ENCODE measurements at regions not wholly inside any gene's neighbourhood (a gene's known extent, or its start where the extent isn't known, plus 50 kb on each side); places are given as distances from the start of the nearest gene placed in this dataset.

DNA sequence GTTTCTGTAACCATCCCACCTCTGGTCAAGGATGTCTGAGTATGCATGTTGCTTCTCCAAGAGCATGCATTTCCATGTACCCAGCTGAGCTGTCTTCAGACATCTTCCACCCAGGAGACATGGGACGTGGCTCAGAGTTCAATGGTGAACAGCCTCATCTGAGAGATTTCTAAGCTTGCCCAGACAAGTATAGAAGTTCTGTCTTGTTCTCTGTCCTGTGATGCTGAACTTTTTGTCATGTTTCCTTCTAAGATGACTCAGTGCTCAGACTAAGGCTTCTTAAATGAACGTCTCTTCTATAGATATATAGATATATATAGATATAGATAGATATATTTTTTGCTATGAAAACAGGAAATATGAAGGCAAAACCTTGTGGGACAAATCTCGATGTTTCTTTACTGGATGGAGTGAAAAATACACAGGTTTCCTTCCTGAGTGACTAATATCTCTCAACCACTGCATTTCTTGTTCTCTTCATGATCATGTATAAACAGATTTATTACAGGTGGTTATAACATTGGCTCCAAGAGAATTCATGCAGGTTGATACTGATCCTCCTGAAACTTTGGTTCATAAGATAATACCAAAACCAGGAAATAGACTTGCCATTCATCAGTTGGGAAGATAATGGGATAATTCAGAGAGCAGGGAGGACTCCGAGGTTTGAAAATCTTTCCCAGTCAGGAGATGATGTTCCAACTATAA lies 168.2 kb downstream of the ZNF518B start:
- no peak for ATAC-seq
- intact Hi-C loops (cut with DNase I): no loop called here
- DNase-seq (ENCODE audit: missing footprints): no peak

DNA sequence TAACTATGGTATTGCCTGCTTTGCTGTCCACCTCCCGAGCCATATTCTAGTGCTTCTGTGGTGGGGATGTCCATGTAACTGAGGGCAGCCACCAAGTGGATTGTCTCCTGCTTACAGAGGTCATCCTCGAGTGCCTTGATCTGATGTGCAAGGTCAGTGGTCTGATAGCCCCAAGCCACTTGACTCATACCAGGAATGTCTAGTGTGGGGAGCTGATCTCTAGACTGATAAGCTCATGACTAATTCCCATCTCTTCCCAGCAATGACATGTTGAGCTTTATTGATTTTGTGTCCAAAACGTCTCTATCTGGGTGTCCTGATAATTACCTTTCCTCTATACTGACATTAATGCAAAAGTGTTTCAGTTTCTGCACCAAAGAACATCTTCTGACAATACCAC lies 168.4 kb upstream of the WDR1 start:
- DNase-seq (ENCODE audit: missing footprints) (no peak), ATAC-seq (no peak)
- intact Hi-C loops (cut with DNase I): no loop called here

DNA sequence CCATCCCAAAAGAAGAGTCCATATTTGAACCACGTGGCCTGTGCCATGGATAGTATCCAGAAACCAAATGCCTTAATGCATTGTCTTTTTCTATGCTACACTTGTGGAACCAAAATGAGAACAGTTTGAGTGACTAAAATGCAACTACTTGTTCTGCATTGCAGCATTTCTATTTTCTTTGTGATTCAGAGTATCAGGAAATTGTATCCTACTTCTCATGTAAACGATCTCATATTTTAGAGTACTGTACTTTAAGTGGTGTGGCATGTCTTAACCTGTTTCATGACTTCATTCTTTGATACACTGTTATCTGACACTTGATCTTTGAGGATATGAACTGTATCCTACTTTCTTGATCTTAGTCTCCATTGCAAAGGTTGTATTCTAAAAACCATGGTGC lies 167.2 kb upstream of the WDR1 start:
- DNase-seq (ENCODE audit: missing footprints) (no peak), ATAC-seq (no peak)
- intact Hi-C loops (cut with DNase I): no loop called here

DNA sequence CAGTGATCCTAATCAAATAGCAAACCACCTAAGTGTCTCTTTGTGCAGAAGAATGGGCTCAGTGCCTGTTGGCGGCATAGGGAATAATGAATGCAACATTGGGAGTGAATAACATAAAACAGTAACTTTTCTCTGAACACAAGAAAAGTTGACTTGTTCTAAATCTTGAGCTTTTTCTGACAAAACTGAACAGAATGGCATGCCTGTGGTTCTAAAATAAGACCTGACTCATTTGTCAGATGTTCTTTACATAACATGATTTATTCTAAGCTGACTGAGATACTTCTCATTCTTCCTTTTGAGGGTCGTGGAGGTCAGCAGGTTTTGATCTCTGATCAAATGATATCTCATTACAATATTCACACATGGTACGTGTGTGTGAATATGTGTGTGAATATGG lies 165.4 kb upstream of the WDR1 start:
- no peak for ATAC-seq
- intact Hi-C loops (cut with DNase I): no loop called here
- no peak for DNase-seq (ENCODE audit: missing footprints)

DNA sequence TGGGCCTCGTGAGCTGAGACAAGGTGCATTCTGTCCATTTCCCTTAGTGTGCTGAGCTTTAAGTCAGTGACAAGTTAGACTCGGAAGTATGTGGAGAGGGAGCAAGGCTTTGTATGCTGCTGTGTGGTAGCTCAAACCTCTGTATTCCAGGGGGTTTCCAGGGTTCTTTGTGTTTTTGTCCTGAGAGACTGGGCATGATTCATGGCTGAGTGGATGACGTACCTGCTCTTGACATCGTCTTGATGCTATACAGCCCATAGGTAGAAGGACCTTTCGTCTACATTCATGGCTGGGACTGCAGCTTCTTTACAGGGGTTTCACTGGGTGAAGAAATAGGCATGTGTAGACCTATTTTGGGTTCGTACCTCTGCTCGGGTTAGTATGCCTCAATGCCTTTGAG lies 162.7 kb upstream of the WDR1 start:
- ATAC-seq (no peak), DNase-seq (ENCODE audit: missing footprints) (no peak)
- intact Hi-C loops (cut with DNase I): no loop called here

DNA sequence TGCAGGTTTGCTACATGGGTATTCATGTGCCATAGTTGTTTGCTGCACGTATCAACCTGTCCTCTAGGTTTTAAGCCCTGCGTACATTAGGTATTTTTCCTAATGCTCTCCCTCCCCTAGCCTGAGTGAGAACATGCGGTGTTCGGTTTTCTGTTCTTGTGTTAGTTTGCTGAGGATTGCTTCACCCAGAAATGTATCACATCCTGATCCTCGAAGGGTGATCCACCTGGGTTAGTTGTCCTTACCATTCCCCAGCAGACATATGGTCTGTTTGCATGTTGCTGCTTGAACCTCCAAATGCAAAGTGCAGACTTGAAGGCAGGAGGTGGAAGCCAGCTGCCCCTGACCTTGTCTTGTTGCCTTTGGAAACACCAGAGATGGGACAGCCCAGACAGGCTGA lies 161.5 kb upstream of the WDR1 start:
- intact Hi-C loops (cut with DNase I): no loop called here
- ATAC-seq (no peak), DNase-seq (ENCODE audit: missing footprints) (no peak)

DNA sequence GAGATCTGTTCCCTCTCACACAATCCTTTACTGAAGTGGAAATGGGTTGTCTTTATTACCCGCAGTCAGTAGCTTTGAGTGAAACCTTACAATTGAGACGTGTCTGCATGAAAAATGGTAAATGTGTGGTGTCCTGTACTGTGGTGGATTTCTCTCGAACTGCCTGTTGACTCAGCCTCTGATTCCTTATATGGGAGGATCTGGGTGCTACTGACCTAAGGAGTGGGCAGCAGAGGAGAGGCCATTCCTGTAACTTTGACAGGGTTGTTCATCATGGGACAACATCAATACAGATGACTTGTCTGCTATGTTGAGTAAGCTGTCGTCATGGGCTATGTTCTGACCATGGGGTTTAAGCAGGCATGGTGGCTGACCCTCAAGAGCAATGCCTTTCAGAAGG lies 159.6 kb upstream of the WDR1 start:
- ATAC-seq (no peak), DNase-seq (ENCODE audit: missing footprints) (no peak)
- intact Hi-C loops (cut with DNase I): no loop called here

DNA sequence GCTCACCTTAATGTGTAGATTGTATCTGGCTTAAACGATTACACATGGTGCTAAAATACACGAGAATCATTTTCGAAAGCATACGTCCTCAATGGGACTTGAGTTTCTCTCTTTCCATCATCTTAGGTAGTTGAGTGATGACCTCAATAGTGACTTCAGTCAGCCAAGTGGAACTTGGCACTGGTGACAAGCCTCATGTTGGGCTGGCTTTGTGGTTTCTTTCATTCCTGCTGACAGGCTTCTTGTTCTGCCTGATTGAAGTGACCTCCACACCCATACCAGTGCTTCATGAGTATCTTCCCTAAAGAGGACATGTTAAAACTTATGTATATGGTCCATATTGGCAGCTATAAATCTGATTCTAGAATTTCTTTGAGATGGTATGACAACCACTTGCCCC lies 159.1 kb upstream of the WDR1 start:
- intact Hi-C loops (cut with DNase I): no loop called here
- ATAC-seq (peak; percentile 40), DNase-seq (ENCODE audit: missing footprints) (no peak)

DNA sequence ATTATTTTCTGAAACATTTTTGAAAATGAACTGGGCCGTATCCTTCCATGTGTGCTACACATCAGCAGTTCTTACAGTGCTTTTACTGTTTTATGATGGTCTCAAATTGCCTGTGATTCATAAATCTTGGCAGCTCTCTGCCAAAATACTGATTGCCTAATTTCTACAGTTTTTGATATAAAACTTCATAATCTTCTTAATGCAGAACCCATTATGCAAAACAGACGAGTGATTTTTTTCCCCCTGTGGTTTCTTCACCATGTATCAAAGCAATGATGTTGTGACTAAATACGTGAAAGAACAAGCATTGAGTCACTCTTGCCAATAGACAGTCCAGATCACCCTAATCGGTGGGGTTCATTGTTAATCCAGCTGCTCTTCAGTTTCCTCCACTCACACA lies 156.4 kb upstream of the WDR1 start:
- no peak for ATAC-seq
- intact Hi-C loops (cut with DNase I): no loop called here

DNA sequence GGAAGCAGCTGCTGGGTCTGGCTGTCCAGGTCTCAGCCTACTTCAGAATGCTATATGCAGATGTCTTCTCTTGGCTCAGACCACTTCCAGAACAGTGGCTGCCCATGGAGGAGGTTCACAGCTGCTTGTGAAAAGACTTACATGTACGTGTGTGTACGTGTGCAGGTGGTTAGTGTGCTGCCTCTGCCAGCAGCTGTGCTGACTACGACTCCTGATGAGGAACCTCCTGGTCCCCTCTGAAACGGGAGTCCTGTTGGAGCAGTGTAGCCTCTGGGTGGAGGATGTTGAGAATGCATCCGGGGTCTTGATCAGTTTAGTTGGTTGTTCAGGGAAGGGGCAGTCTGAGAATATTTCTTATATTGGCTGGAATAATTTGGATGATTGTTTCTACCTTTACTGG lies 155.9 kb upstream of the WDR1 start:
- DNase-seq (ENCODE audit: missing footprints) (peak; percentile 64), ATAC-seq (no peak)
- intact Hi-C loops (cut with DNase I): no loop called here

More for the DNA sequence above, 156.4 kb upstream of the WDR1 start:
- no peak for DNase-seq (ENCODE audit: missing footprints)

DNA sequence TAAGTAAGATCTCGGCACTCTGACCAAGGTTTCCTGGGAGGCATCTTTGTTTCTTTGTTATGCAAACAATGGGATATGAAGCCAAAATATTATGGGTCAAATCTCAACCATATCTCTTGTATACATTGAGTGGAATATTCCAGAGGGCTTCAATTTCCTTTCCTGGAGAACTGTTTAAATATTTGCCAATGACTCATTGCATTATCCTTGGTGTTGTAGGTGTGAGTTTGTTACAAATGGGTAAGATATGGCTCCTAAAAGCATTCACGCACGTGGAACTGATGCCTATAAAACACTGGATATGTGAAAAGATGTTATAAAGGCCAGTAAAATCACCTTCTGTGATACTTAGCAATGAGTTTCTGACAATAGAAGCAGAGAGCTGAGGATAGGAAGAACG lies 150.5 kb upstream of the WDR1 start:
- no peak for DNase-seq (ENCODE audit: missing footprints)
- intact Hi-C loops (cut with DNase I): no loop called here
- ATAC-seq: no peak

DNA sequence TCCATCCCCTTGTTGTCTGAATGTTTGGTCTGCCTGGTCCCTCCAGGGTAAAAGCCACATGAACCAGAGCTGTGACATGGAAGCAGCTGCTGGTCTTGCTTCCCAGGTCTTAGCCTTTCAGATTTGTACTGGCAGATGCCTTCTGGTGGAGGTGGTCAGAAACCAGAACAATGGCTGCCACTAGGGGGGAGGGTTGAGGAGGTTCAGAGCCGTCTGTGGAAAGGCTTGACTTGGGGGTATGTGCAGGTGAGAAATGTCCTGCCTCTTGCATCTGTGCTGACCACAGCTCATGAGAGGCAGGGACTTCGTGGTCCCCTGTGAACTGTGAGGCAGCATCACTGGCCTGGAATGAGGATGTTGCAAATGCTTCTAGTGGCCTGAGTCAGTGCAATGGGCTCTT lies 144.2 kb upstream of the WDR1 start:
- no peak for ATAC-seq
- intact Hi-C loops (cut with DNase I): no loop called here
- DNase-seq (ENCODE audit: missing footprints): no peak

DNA sequence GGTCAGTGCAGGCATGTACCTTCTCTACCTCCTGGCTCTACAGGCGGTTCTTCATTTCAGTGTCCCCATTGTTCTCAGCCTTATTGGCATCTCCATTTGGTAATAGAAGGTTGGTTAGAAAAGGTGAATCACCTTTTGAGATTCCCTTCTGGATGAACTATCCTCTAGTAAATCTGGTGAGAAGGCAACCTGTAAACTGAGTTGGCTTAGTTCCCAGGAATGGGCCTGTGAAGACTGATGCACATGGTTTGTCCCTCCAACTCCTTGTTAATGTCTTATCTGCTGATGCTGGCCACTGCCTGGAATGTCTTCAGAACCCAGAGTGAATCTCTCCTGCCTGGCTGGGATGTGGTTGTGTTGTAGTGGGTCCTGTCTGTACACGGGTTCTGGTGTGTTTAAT lies 143.4 kb upstream of the WDR1 start:
- intact Hi-C loops (cut with DNase I): no loop called here
- DNase-seq (ENCODE audit: missing footprints): no peak
- ATAC-seq: no peak

DNA sequence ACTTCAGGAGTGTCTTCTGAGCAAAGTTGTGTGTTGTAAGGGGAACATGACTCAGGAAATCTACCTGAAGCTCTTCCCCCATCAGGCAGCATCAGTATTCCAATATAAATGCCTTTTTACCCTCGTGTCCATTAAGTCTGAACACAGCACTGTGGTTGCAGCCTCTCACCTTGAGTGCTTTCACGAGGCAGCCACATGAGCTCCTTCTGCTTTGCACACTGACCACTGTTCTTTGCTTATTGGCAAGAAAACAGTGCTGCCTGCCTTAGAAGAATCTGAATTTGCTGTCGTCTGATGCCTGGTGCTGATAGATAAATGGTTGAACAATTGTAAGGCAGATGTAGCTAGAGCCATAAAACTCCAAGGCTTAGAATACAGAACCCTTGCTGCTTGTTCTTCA lies 139.6 kb upstream of the WDR1 start:
- no peak for ATAC-seq
- DNase-seq (ENCODE audit: missing footprints): no peak

DNA sequence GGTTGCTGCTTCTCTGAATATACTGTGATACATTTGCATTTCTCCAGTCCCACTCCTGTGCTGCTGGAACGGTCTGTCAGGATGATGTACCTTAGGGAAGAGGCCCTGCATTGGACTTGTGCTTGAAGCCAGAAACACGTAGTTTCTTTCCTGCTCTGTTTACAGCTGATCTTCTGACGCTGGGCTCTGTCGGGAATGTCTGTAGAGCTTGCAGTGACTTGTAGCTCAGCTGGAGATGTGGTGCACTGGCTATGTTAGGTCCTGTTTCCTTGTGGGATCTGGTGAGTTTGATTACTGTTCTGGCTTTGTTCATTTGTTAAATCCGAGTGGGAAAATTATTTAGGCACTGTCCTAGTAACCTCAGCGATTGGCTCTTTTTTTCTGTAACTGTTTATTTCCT lies 137.2 kb upstream of the WDR1 start:
- ATAC-seq: no peak
- DNase-seq (ENCODE audit: missing footprints): no peak
- intact Hi-C loops (cut with DNase I): no loop called here

More for the DNA sequence above, 139.6 kb upstream of the WDR1 start:
- intact Hi-C loops (cut with DNase I): no loop called here

DNA sequence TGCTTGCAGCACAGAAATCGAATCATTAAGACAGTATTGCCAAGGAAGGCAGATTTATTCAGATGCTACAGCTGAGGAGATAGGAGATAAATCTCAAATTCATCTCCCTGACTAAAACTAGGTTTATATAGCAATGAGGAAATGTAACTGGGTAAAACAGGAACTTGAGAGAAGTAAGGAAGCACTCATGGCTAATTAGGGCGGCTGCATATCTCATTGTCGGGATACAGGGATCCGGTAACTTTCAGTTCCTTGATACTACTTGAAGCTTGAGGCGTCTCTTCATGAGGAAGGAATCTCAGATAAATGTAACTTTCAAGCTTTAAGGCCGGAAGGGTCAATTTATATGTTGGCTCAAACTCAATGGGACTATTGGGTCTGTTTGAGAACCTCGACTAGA lies 129.2 kb upstream of the WDR1 start:
- no peak for ATAC-seq
- DNase-seq (ENCODE audit: missing footprints): no peak
- intact Hi-C loops (cut with DNase I): no loop called here

DNA sequence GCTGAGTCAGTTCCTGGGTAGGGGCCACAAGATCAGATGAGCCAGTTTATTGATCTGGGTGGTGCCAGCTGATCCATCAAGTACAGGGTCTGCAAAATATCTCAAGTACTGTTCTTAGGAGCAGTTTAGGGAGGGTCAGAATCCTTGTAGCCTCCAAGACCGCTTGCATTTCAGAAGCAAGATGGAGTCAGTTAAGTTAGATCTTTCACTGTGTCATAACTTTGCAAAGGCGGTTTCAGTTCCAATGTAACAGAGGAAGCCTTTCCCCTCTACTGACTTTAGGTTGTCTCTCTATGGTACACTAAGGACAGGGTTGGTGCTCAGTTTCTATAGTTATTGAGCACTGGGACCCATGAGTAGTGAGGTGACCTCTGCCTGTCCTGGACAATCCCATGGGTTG lies 127.3 kb upstream of the WDR1 start:
- intact Hi-C loops (cut with DNase I): no loop called here
- DNase-seq (ENCODE audit: missing footprints): no peak
- ATAC-seq: no peak

DNA sequence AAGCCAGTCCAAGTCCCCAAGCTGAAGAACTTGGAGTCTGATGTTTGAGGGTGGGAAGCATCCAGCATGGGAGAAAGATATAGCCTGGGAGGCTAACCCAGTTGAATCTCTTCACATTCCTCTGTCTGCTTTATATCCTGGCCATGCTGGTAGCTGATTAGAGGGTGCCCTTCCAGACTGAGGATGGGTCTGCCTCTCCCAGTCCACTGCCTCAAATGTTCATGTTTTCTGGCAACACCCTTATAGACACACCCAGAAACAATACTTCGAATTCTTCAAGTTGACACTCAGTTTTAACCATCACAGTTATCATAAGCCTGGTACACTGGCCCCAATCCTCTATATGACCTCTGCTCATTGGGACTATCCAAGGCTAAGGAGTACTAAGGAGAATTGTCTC lies 124.1 kb upstream of the WDR1 start:
- ATAC-seq: no peak
- DNase-seq (ENCODE audit: missing footprints): no peak
- intact Hi-C loops (cut with DNase I): no loop called here

DNA sequence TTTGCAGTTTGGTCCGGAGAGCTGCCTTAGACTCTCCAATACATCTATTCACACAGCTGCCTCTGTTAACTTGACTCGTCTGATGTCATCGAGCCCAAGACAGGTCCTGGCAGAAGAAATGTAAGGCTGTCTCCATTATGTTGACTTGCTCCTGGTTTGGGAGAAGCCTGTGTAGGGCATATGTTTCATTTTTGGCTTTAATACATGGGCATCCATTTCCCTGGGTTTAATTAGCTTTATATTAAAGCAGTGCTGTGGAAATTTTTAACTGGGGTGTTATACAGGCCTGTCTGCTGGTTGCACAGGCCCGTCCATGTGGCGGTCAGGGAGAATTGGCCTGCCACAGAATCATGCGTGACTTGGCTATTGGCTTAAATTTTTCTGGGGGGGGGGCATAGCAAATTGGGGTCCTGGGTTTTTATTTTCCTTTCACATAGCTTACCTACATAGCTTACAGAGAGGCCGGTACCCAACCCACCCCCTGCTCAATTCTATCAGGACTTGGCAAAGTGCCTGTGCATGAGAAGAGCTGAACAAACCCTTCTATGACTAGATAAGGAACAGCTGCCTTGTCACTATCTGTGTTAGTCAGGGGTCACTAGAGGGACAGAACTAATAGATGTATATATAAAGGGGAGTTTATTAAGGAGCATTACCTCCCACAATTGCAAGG lies 123.5 kb upstream of the WDR1 start:
- no peak for ATAC-seq
- no peak for DNase-seq (ENCODE audit: missing footprints)
- intact Hi-C loops (cut with DNase I): no loop called here

DNA sequence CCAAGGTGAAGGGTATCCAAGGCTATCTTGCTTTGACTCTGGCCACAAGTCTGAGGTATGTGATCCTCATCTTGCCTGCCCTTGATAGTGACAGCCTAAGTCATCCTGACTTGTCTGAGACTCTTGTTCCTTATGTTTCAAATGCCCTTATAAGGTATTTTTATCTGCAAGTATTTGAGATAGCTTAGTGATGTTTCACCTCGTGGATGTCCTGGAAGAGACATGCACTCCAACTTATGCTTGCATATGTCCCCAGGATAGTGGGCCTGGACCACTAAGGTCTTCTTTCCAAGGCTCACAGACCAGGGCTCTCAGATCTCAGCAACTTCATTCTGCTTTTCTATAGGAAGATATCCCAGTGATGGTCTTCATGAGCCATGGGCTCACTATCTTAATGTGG lies 120.5 kb upstream of the WDR1 start:
- intact Hi-C loops (cut with DNase I): no loop called here
- ATAC-seq: no peak
- no peak for DNase-seq (ENCODE audit: missing footprints)

DNA sequence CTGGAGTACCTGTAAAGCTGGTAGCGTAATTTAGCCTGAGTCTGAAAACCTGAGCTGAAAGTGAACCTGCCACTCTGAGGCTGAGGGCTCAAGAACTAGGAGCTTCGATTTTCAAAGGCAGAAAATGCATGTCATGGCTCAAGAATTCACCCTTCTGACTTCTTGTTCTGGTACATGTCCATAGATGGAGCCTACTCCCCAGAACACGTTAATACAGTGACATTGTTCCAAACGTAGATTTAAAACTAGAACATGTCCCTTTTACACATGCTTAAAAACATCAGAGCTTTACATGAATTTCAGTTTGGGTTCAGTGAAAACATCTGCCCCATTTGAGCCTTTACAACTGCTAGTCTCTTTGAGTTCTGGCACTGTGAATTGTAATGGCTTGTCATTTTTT lies 115.5 kb upstream of the WDR1 start:
- ATAC-seq (no peak), DNase-seq (ENCODE audit: missing footprints) (no peak)
- intact Hi-C loops (cut with DNase I): no loop called here
